ENCODE measurements at regions not wholly inside any gene's neighbourhood (a gene's known extent, or its start where the extent isn't known, plus 50 kb on each side); places are given as distances from the start of the nearest gene placed in this dataset.

GRCh38 chrX:102837847-102838246, 99.2 kb upstream of the RAB40AL start:
- TF ChIP-seq EZH2phosphoT487 (conservative IDR thresholded peaks at IDR 0.05; ENCODE audit: low read length) (no peak), CTCF (IDR thresholded peaks at IDR 0.05; ENCODE audit: insufficient read depth, low read length, poor library complexity, severe bottlenecking) (no peak)

GRCh38 chrX:102840871-102841705, 96.0 kb upstream of the RAB40AL start:
- Histone ChIP-seq H3K27me3 (ENCODE audit: low read length) (no peaks in the 10 kb centered on the region), H3K9me2 (replicated peaks; ENCODE audit: insufficient read depth, low read length) (no peaks in the 10 kb centered on the region), H3K9ac (ENCODE audit: low read length) (no peak overlapping the region), H2AFZ (ENCODE audit: low read depth, low read length, severe bottlenecking) (no peak overlapping the region), H3K79me2 (ENCODE audit: insufficient read depth, low read length) (no peaks in the 10 kb centered on the region), H3K4me3 (ENCODE audit: insufficient read depth, low read length, poor library complexity, severe bottlenecking) (no peak overlapping the region), H3K9me3 (ENCODE audit: insufficient read depth, low read length) (no peaks in the 10 kb centered on the region), H3K27ac (ENCODE audit: low read depth, low read length) (no peak overlapping the region), H3F3A (ENCODE audit: insufficient read depth) (no peaks in the 10 kb centered on the region), H3K36me3 (ENCODE audit: low read length) (no peaks in the 10 kb centered on the region), H3K4me2 (ENCODE audit: low read depth, low read length, poor library complexity, severe bottlenecking) (no peak overlapping the region), H4K20me1 (ENCODE audit: low read depth, low read length) (no peaks in the 10 kb centered on the region)
- TF ChIP-seq CTCF (IDR thresholded peaks at IDR 0.05; ENCODE audit: insufficient read depth, low read length, poor library complexity, severe bottlenecking) = no peak
- no peak for TF ChIP-seq EZH2phosphoT487 (conservative IDR thresholded peaks at IDR 0.05; ENCODE audit: low read length)

More at GRCh38 chrX:102837847-102838246, 99.2 kb upstream of the RAB40AL start:
- H4K20me1 ChIP-seq (ENCODE audit: low read depth, low read length) = no peaks in the 10 kb centered on the region
- H3K4me3 ChIP-seq (ENCODE audit: insufficient read depth, low read length, poor library complexity, severe bottlenecking) = no peak overlapping the region
- H3K27me3 ChIP-seq (ENCODE audit: low read length) = no peaks in the 10 kb centered on the region
- no peak overlapping the region for H3K27ac ChIP-seq (ENCODE audit: low read depth, low read length)
- no peaks in the 10 kb centered on the region for H3K9me2 ChIP-seq (replicated peaks; ENCODE audit: insufficient read depth, low read length)
- H3K4me2 ChIP-seq (ENCODE audit: low read depth, low read length, poor library complexity, severe bottlenecking) = no peak overlapping the region
- no peaks in the 10 kb centered on the region for H3K79me2 ChIP-seq (ENCODE audit: insufficient read depth, low read length)
- no peaks in the 10 kb centered on the region for H3K36me3 ChIP-seq (ENCODE audit: low read length)
- no peaks in the 10 kb centered on the region for H3F3A ChIP-seq (ENCODE audit: insufficient read depth)
- H3K9ac ChIP-seq (ENCODE audit: low read length) = no peak overlapping the region
- no peak overlapping the region for H2AFZ ChIP-seq (ENCODE audit: low read depth, low read length, severe bottlenecking)
- H3K9me3 ChIP-seq (ENCODE audit: insufficient read depth, low read length) = no peaks in the 10 kb centered on the region

GRCh38 chrX:102841706-102842003, 95.4 kb upstream of the RAB40AL start:
- no peaks in the 10 kb centered on the region for H3K9me2 ChIP-seq (replicated peaks; ENCODE audit: insufficient read depth, low read length)
- no peaks in the 10 kb centered on the region for H4K20me1 ChIP-seq (ENCODE audit: low read depth, low read length)
- no peaks in the 10 kb centered on the region for H3K36me3 ChIP-seq (ENCODE audit: low read length)
- TF ChIP-seq CTCF (IDR thresholded peaks at IDR 0.05; ENCODE audit: insufficient read depth, low read length, poor library complexity, severe bottlenecking) = no peak
- TF ChIP-seq EZH2phosphoT487 (conservative IDR thresholded peaks at IDR 0.05; ENCODE audit: low read length) = no peak
- no peaks in the 10 kb centered on the region for H3K79me2 ChIP-seq (ENCODE audit: insufficient read depth, low read length)
- no peak overlapping the region for H3K4me3 ChIP-seq (ENCODE audit: insufficient read depth, low read length, poor library complexity, severe bottlenecking)
- H3K27ac ChIP-seq (ENCODE audit: low read depth, low read length) = no peak overlapping the region
- no peak overlapping the region for H2AFZ ChIP-seq (ENCODE audit: low read depth, low read length, severe bottlenecking)
- H3K9me3 ChIP-seq (ENCODE audit: insufficient read depth, low read length) = no peaks in the 10 kb centered on the region
- no peaks in the 10 kb centered on the region for H3F3A ChIP-seq (ENCODE audit: insufficient read depth)
- H3K4me2 ChIP-seq (ENCODE audit: low read depth, low read length, poor library complexity, severe bottlenecking) = no peak overlapping the region
- H3K27me3 ChIP-seq (ENCODE audit: low read length) = no peaks in the 10 kb centered on the region
- no peak overlapping the region for H3K9ac ChIP-seq (ENCODE audit: low read length)
